ENCODE measurements at regions not wholly inside any gene's neighbourhood (a gene's known extent, or its start where the extent isn't known, plus 50 kb on each side); places are given as distances from the start of the nearest gene placed in this dataset.

GRCh38 chr5:34522599-34523386 is 133.3 kb upstream of the RAI14 start (continued):
- TF ChIP-seq ARID1B (IDR thresholded peaks at IDR 0.05) (0 out of 2 replicates have a peak, but pooled peaks have one; percentile 15), DEAF1 (CRISPR knock-in tag; IDR thresholded peaks at IDR 0.05) (peak; percentile 77), HDAC2 (IDR thresholded peaks at IDR 0.05) (no peak), DMBX1 (CRISPR knock-in tag; IDR thresholded peaks at IDR 0.05; ENCODE audit: borderline replicate concordance) (no peak), CBFB (CRISPR knock-in tag; IDR thresholded peaks at IDR 0.05) (no peak), SRSF7 (optimal IDR thresholded peaks at IDR 0.05; ENCODE audit: low read depth, low read length) (no peak), STAT5B (CRISPR knock-in tag; IDR thresholded peaks at IDR 0.05) (no peak), ZBTB8A (IDR thresholded peaks at IDR 0.05; ENCODE audit: partially characterized antibody) (no peak), CLOCK (CRISPR knock-in tag; IDR thresholded peaks at IDR 0.05; ENCODE audit: borderline replicate concordance) (no peak), HDAC8 (tag; IDR thresholded peaks at IDR 0.05) (no peak), DLX4 (CRISPR knock-in tag; IDR thresholded peaks at IDR 0.05) (no peak), RCOR1 (IDR thresholded peaks at IDR 0.05; ENCODE audit: borderline replicate concordance in 1 of 2, low read depth in 2 of 2, low read length in 2 of 2) (peak in 1 of 2 experiments; percentile 42; a peak in 1 of 4 replicates), NFIX (CRISPR knock-in tag; IDR thresholded peaks at IDR 0.05; ENCODE audit: low read depth) (no peak), HIVEP1 (CRISPR knock-in tag; IDR thresholded peaks at IDR 0.05) (no peak), CBFA2T3 (IDR thresholded peaks at IDR 0.05) (no peak), POU5F1 (IDR thresholded peaks at IDR 0.05; ENCODE audit: borderline replicate concordance, low read depth, low read length, partially characterized antibody) (no peak), ATF3 (IDR thresholded peaks at IDR 0.05) (no peak), ATF3 (CRISPR knock-in tag; conservative IDR thresholded peaks at IDR 0.05) (no peak)

All from K562 (cell line).